Keratinocyte (primary cell): ENCODE measurements at regions not wholly inside any gene's neighbourhood (a gene's known extent, or its start where the extent isn't known, plus 50 kb on each side); places are given as distances from the start of the nearest gene placed in this dataset.
"Not testable (repeated sequence)": the region's sequence is repeated elsewhere in the genome, so short reads cannot be mapped to it uniquely, and the experiment has no call there.

ENCODE experiments used
- DNase-seq: peaks from one replicate; pipeline ENCODE4 v3.0.0-alpha.2; 2011; ENCODE audit warnings: low read depth, missing footprints, low spot score
- FAIRE-seq: peaks from 2 replicates; lab custom pipeline; 2011; peaks lifted over from hg19 to GRCh38; lab: Jason Lieb, UNC
- H2AFZ ChIP-seq: 2 replicates; pipeline ENCODE4 v1.6.0; 2012; ENCODE audit warnings: low read length, control low read depth, inconsistent platforms; ENCODE audit not compliant: control insufficient read depth
- H3K27ac ChIP-seq: 2 replicates; pipeline ENCODE4 v1.5.1; 2011; ENCODE audit warnings: low read length; ENCODE audit not compliant: control insufficient read depth, insufficient read depth
- H3K27me3 ChIP-seq: 3 replicates; pipeline ENCODE4 v1.6.0; 2011; ENCODE audit warnings: low read length; ENCODE audit not compliant: control insufficient read depth, insufficient read depth; ENCODE audit errors: extremely low read depth
- H3K36me3 ChIP-seq, 2 experiments: 2 replicates in 1 of 2; 3 replicates in 1 of 2; pipeline ENCODE4 v1.5.1; 2011; ENCODE audit warnings: low read length in 2 of 2, mild to moderate bottlenecking in 1 of 2; ENCODE audit not compliant: control insufficient read depth in 2 of 2, insufficient read depth in 2 of 2; ENCODE audit errors: extremely low read depth in 1 of 2
- H3K4me1 ChIP-seq: 3 replicates; pipeline ENCODE4 v1.5.1; 2011; ENCODE audit warnings: low read length; ENCODE audit not compliant: control insufficient read depth, insufficient read depth; ENCODE audit errors: extremely low read depth
- H3K4me2 ChIP-seq: 3 replicates; pipeline ENCODE4 v1.6.0; 2011; ENCODE audit warnings: low read depth, low read length; ENCODE audit not compliant: control insufficient read depth, insufficient read depth; ENCODE audit errors: extremely low read depth
- H3K4me3 ChIP-seq, 3 experiments: fragments of 200-600 bp in 1 of 3; sonication (generic) in 1 of 3; 2 replicates in 2 of 3; 3 replicates in 1 of 3; pipeline ENCODE4 v1.5.1; 2011 to 2016; ENCODE audit warnings: low read length in 3 of 3, mild to moderate bottlenecking in 3 of 3, control low read depth in 2 of 3, inconsistent platforms in 1 of 3, low read depth in 1 of 3, mixed read lengths in 1 of 3, mixed run types in 1 of 3, moderate library complexity in 1 of 3; ENCODE audit not compliant: control insufficient read depth in 2 of 3, insufficient read depth in 2 of 3; ENCODE audit errors: extremely low read depth in 1 of 3
- H3K79me2 ChIP-seq: 2 replicates; pipeline ENCODE4 v1.6.0; 2012; ENCODE audit warnings: low read length; ENCODE audit not compliant: control insufficient read depth, insufficient read depth
- H3K9ac ChIP-seq: 3 replicates; pipeline ENCODE4 v1.6.0; 2011; ENCODE audit warnings: low read length; ENCODE audit not compliant: control insufficient read depth, insufficient read depth; ENCODE audit errors: extremely low read depth
- H3K9me1 ChIP-seq: 3 replicates; pipeline ENCODE4 v1.6.0; 2011; ENCODE audit warnings: low read length; ENCODE audit not compliant: control insufficient read depth, insufficient read depth; ENCODE audit errors: extremely low read depth
- H3K9me3 ChIP-seq: 2 replicates; pipeline ENCODE4 v1.5.1; 2012; ENCODE audit warnings: low read depth, low read length; ENCODE audit not compliant: control insufficient read depth
- H4K20me1 ChIP-seq: 3 replicates; pipeline ENCODE4 v1.6.0; 2011; ENCODE audit warnings: low read length; ENCODE audit not compliant: control insufficient read depth, insufficient read depth; ENCODE audit errors: extremely low read depth
- CTCF ChIP-seq, 3 experiments: IDR thresholded peaks in 1 of 3; conservative IDR thresholded peaks in 1 of 3; optimal IDR thresholded peaks in 1 of 3; 2 replicates in 2 of 3; 3 replicates in 1 of 3; pipeline versions ENCODE3 to v1.5.1; 2011; ENCODE audit warnings: low read length in 3 of 3, mild to moderate bottlenecking in 3 of 3, moderate library complexity in 2 of 3, control low read depth in 1 of 3, inconsistent platforms in 1 of 3; ENCODE audit not compliant: insufficient read depth in 2 of 3; ENCODE audit errors: extremely low read depth in 1 of 3
- EZH2 ChIP-seq: IDR thresholded peaks from one replicate; pipeline ENCODE4 v1.6.1; 2012; ENCODE audit warnings: inconsistent platforms, mild to moderate bottlenecking, low read length, moderate library complexity
- dilution Hi-C: fragments of 300-500 bp; cut with MboI; formaldehyde crosslinking; loops from one replicate; pipeline ENCODE4 v1.7.0; 2020; ENCODE audit warnings: low sequenced_read_pairs; ENCODE audit not compliant: extremely low pct_ligation_motif_present

- Histone ChIP-seq H3K79me2 (no peaks in the 10 kb centered on the region), H3K4me3 (no peak overlapping the region), H3K9me1 (no peaks in the 10 kb centered on the region), H3K36me3 (no peaks in the 10 kb centered on the region), H3K4me1 (no peaks in the 10 kb centered on the region), H4K20me1 (no peaks in the 10 kb centered on the region), H3K27me3 (no peaks in the 10 kb centered on the region), H3K9me3 (no peaks in the 10 kb centered on the region), H3K4me2 (no peak overlapping the region), H3K27ac (no peak overlapping the region), H2AFZ (no peak overlapping the region), H3K9ac (no peak overlapping the region)
- DNase-seq = no peak
- TF ChIP-seq EZH2 = no peak
- TF ChIP-seq CTCF (optimal IDR thresholded peaks at IDR 0.05 in 1 of 3, IDR thresholded peaks at IDR 0.05 in 1 of 3, conservative IDR thresholded peaks at IDR 0.05 in 1 of 3; ENCODE audit: extremely low read depth in 1 of 3, insufficient read depth in 2 of 3, low read length in 3 of 3) = no peak
- no peak for FAIRE-seq
- dilution Hi-C loops = no loop called here
Measured at GRCh38 chr3:5360453-5360852, 172.9 kb downstream of the EDEM1 start.

GRCh38 chr3:5366746-5367145 lies 179.2 kb downstream of the EDEM1 start:
- H3K36me3 ChIP-seq = no peaks in the 10 kb centered on the region
- H3K79me2 ChIP-seq = no peaks in the 10 kb centered on the region
- no peaks in the 10 kb centered on the region for H3K9me1 ChIP-seq
- no peaks in the 10 kb centered on the region for H3K9me3 ChIP-seq
- H3K9ac ChIP-seq = no peak overlapping the region
- no peak overlapping the region for H3K4me3 ChIP-seq
- no peaks in the 10 kb centered on the region for H3K27me3 ChIP-seq
- no peaks in the 10 kb centered on the region for H3K4me1 ChIP-seq
- DNase-seq (no peak), FAIRE-seq (no peak)
- dilution Hi-C loops = no loop called here
- no peak overlapping the region for H3K27ac ChIP-seq
- no peak overlapping the region for H3K4me2 ChIP-seq
- H2AFZ ChIP-seq = no peak overlapping the region
- H4K20me1 ChIP-seq = no peaks in the 10 kb centered on the region
- TF ChIP-seq CTCF (optimal IDR thresholded peaks at IDR 0.05 in 1 of 3, IDR thresholded peaks at IDR 0.05 in 1 of 3, conservative IDR thresholded peaks at IDR 0.05 in 1 of 3; ENCODE audit: extremely low read depth in 1 of 3, insufficient read depth in 2 of 3, low read length in 3 of 3) (no peak), EZH2 (no peak)

- dilution Hi-C loops, H3K4me3 ChIP-seq, H3K27ac ChIP-seq, H2AFZ ChIP-seq, H3K4me1 ChIP-seq, H3K27me3 ChIP-seq, H3K9ac ChIP-seq, H3K9me3 ChIP-seq, H3K79me2 ChIP-seq, H3K4me2 ChIP-seq, FAIRE-seq, H4K20me1 ChIP-seq, H3K36me3 ChIP-seq, DNase-seq, H3K9me1 ChIP-seq: not testable (repeated sequence)
Measured at GRCh38 chr3:5371555-5371954, 184.0 kb downstream of the EDEM1 start.
